PC-9 (cell line): ENCODE measurements at regions not wholly inside any gene's neighbourhood (a gene's known extent, or its start where the extent isn't known, plus 50 kb on each side); places are given as distances from the start of the nearest gene placed in this dataset.

Source experiments
- BruUV-seq: library from RNA; stranded (reverse); fragments of 400-500 nt; replicated peaks from 2 replicates; lab custom pipeline; 2021; lab: Mats Ljungman, UMichigan
- CTCF ChIA-PET: fragments of 300-600 bp; sonication (Branson Sonifier 250); formaldehyde crosslinking; loops from one replicate; lab custom pipeline; 2022; ENCODE audit warnings: antibody characterized with exemption; lab: Charles Lee
- POLR2A ChIA-PET: fragments of 300-600 bp; sonication (Branson Sonifier 250); formaldehyde crosslinking; loops from one replicate; lab custom pipeline; 2022; ENCODE audit warnings: antibody characterized with exemption; ENCODE audit not compliant: unreplicated experiment; lab: Charles Lee
- DNase-seq, 2 experiments: peaks; one replicate each; pipeline versions ENCODE4 v3.0.0 to v3.0.0-alpha.2; 2015 to 2022; ENCODE audit warnings: mixed read lengths in 1 of 2
- H2AFZ ChIP-seq: fragments of 200-600 bp; sonication (generic); 2 replicates; pipeline ENCODE4 v1.8.1; 2017; ENCODE audit warnings: antibody characterized with exemption
- H3F3A ChIP-seq: fragments of 200-600 bp; sonication (generic); 2 replicates; pipeline ENCODE4 v1.8.1; 2017; ENCODE audit warnings: antibody characterized with exemption, mild to moderate bottlenecking, low read depth; ENCODE audit not compliant: insufficient read depth
- H3K27ac ChIP-seq: fragments of 200-600 bp; sonication (generic); 2 replicates; pipeline ENCODE4 v1.6.1; 2016; ENCODE audit warnings: mixed run types
- H3K27me3 ChIP-seq: fragments of 200-600 bp; sonication (generic); 2 replicates; pipeline ENCODE4 v1.6.1; 2016; ENCODE audit warnings: low read depth, mixed run types; ENCODE audit not compliant: insufficient read depth
- H3K36me3 ChIP-seq: fragments of 200-600 bp; sonication (generic); 2 replicates; pipeline ENCODE4 v1.6.1; 2016; ENCODE audit warnings: low read depth, mixed run types
- H3K4me1 ChIP-seq: fragments of 200-600 bp; sonication (generic); replicated peaks from 2 replicates; pipeline ENCODE4 v1.6.1; 2016; ENCODE audit warnings: mixed run types; ENCODE audit not compliant: insufficient read depth
- H3K4me2 ChIP-seq: fragments of 200-600 bp; sonication (generic); 2 replicates; pipeline ENCODE4 v1.6.1; 2017; ENCODE audit warnings: mixed run types
- H3K4me3 ChIP-seq: fragments of 200-600 bp; sonication (generic); 2 replicates; pipeline ENCODE4 v1.6.1; 2016; ENCODE audit warnings: mixed run types
- H3K79me2 ChIP-seq: fragments of 200-600 bp; sonication (generic); 2 replicates; pipeline ENCODE4 v1.6.1; 2017; ENCODE audit warnings: low read depth, mixed run types
- H3K9me2 ChIP-seq: fragments of 200-600 bp; sonication (generic); 2 replicates; pipeline ENCODE4 v1.8.1; 2017; ENCODE audit warnings: mild to moderate bottlenecking; ENCODE audit not compliant: insufficient read depth
- H3K9me3 ChIP-seq: fragments of 200-600 bp; sonication (generic); 2 replicates; pipeline ENCODE4 v1.8.1; 2016; ENCODE audit warnings: low read depth; ENCODE audit not compliant: insufficient read depth
- H4K20me1 ChIP-seq: fragments of 200-600 bp; sonication (generic); 2 replicates; pipeline ENCODE4 v1.8.1; 2017; ENCODE audit not compliant: insufficient read depth
- CTCF ChIP-seq: fragments of 200-600 bp; sonication (generic); conservative IDR thresholded peaks from 2 replicates; pipeline ENCODE4 v1.6.1; 2017; ENCODE audit warnings: mixed run types, antibody characterized with exemption, mild to moderate bottlenecking, moderate library complexity
- EZH2 ChIP-seq: fragments of 200-600 bp; sonication (generic); IDR thresholded peaks from 2 replicates; pipeline ENCODE4 v1.8.0; 2017; ENCODE audit warnings: antibody characterized with exemption, low read depth
- intact Hi-C: fragments of 100-400 bp; cut with micrococcal nuclease; formaldehyde crosslinking; loops from one replicate; pipeline ENCODE4 v1.10.0; 2022; ENCODE audit not compliant: unreplicated experiment

DNA sequence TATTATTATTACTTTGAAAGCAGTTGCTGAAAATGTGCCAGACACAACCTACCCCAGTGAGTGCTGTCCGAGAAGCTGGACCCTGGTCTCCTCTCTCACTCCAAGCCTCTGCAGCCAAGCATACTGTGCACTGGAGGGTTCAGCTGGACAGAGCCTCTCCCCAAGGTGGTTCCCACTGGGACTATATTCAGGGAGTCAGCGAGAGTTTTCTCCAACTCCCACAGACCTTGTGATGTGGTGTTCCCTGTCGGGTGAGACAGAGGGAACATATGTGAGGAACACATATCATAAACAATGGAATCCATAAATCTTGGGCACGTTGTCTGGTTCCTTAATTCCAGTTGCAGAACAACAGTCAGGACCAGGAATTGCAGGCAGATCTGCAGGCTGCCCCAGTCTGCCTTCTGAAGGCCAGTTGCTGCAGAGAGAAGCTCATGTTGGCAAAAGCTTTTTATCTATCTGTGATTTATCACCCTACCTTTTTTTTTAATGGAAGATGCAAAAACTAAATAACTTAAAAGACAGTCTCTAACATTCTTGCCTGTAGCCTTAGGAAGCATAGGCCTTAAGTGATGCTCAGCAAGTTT lies 619.8 kb upstream of the TBX3 start:
- no peaks in the 10 kb centered on the region for H3K79me2 ChIP-seq
- no peaks in the 10 kb centered on the region for H3K9me3 ChIP-seq
- H3K4me2 ChIP-seq = no peak overlapping the region
- no peaks in the 10 kb centered on the region for H3K9me2 ChIP-seq
- intact Hi-C loops = no loop called here
- CTCF ChIA-PET = no interaction called here
- no peaks in the 10 kb centered on the region for H3K36me3 ChIP-seq
- no peak for DNase-seq
- no peak overlapping the region for H3K4me3 ChIP-seq
- H4K20me1 ChIP-seq = no peaks in the 10 kb centered on the region
- no peak overlapping the region for H2AFZ ChIP-seq
- H3F3A ChIP-seq = no peaks in the 10 kb centered on the region
- POLR2A ChIA-PET = no interaction called here
- no TSS peak for BruUV-seq
- TF ChIP-seq CTCF (no peak), EZH2 (no peak)
- H3K4me1 ChIP-seq = no peaks in the 10 kb centered on the region
- H3K27ac ChIP-seq = no peak overlapping the region
- H3K27me3 ChIP-seq = peaks cover 5% of the 10 kb centered on the region

DNA sequence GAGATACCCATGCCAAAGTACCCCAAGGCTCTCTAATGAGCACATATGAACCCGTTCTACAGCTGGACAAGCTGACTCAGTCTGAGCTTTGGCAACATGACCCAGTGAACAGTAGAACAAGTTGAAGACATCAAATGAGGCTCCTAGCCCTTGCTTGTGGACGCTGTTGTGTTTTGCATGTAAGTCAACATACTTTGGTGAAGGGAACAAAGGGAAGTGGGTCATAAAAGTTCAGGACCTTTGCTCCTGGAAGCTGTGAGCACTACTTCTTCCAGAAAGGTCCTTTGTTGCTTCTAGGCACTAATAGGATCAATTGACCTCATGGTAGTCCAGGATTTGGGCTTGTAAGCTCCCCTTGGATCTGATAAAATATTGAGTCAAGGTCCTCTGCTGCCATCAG lies 613.5 kb upstream of the TBX3 start:
- no peak overlapping the region for H3K27ac ChIP-seq
- no peaks in the 10 kb centered on the region for H3K79me2 ChIP-seq
- H3K36me3 ChIP-seq = no peaks in the 10 kb centered on the region
- intact Hi-C loops = no loop called here
- H3K4me1 ChIP-seq = no peaks in the 10 kb centered on the region
- DNase-seq = no peak
- TF ChIP-seq EZH2 (no peak), CTCF (no peak)
- ChIA-PET CTCF (no interaction called here), POLR2A (no interaction called here)
- H3K4me3 ChIP-seq = no peak overlapping the region
- no peaks in the 10 kb centered on the region for H3F3A ChIP-seq
- no peaks in the 10 kb centered on the region for H3K9me2 ChIP-seq
- H3K27me3 ChIP-seq = peaks cover 5% of the 10 kb centered on the region
- no peaks in the 10 kb centered on the region for H4K20me1 ChIP-seq
- no TSS peak for BruUV-seq
- H3K4me2 ChIP-seq = no peak overlapping the region
- H3K9me3 ChIP-seq = no peaks in the 10 kb centered on the region
- no peak overlapping the region for H2AFZ ChIP-seq

GRCh38 chr12:115296613-115297198 lies 612.7 kb upstream of the TBX3 start:
- no peak for DNase-seq
- Histone ChIP-seq H4K20me1 (no peaks in the 10 kb centered on the region), H2AFZ (no peak overlapping the region), H3K79me2 (no peaks in the 10 kb centered on the region), H3K27me3 (peaks cover 5% of the 10 kb centered on the region), H3K27ac (no peak overlapping the region), H3K4me2 (no peak overlapping the region), H3K9me2 (no peaks in the 10 kb centered on the region), H3K4me1 (no peaks in the 10 kb centered on the region), H3K4me3 (no peak overlapping the region), H3F3A (no peaks in the 10 kb centered on the region), H3K36me3 (no peaks in the 10 kb centered on the region), H3K9me3 (no peaks in the 10 kb centered on the region)
- intact Hi-C loops = no loop called here
- TF ChIP-seq CTCF (no peak), EZH2 (no peak)
- ChIA-PET POLR2A (no interaction called here), CTCF (no interaction called here)
- BruUV-seq = no TSS peak
